T1000 (cell line): ENCODE measurements at regions not wholly inside any gene's neighbourhood (a gene's known extent, or its start where the extent isn't known, plus 50 kb on each side); places are given as distances from the start of the nearest gene placed in this dataset.
"Not testable (repeated sequence)": the region's sequence is repeated elsewhere in the genome, so short reads cannot be mapped to it uniquely, and the experiment has no call there.

Source experiments
- DNase-seq: peaks from one replicate; lab custom pipeline; 2025; ENCODE audit warnings: mixed read lengths; lab: John Stamatoyannopoulos, UW

DNA sequence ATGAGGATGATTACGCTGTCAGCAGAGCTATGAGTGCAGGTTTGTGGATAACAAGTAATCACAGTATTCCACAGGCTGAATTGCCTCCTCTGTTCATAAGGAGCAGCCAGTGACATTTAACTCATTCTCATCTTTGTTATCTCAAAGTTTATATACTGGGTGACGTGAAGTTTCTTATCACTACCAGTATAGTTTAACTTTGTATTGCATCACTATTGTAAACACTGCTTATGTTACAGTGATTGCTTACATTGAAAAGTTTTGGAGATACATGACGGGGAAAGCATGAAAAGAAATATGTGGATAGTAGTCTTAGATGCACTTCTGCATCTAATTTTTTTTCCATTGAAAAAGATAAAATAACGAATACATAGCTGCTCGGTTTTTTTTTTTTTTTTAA lies 429.7 kb downstream of the VGLL3 start:
- DNase-seq: no peak

GRCh38 chr3:86554383-86554782 lies 436.6 kb downstream of the VGLL3 start:
- no peak for DNase-seq

DNA sequence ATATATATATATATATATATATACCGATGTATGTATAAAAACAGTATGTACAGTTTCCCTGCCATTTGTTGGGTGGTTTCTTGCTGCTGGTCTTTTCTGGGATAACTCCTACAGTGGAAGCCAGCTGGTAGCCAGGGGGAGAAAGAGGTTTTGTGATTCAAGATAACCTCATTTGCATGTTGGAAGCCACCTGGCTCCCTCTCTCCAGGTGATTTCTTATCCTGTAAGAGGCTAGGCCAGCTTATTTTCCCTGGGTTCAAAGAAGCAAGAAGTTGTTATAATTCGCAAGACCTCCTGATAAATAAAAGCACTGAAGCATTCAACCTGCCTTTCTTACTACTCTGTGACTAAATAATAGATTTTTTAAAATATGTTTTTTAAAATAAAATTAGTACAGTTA lies 443.3 kb downstream of the VGLL3 start:
- DNase-seq: no peak

GRCh38 chr3:86537171-86537570 lies 453.8 kb downstream of the VGLL3 start:
- no peak for DNase-seq

DNA sequence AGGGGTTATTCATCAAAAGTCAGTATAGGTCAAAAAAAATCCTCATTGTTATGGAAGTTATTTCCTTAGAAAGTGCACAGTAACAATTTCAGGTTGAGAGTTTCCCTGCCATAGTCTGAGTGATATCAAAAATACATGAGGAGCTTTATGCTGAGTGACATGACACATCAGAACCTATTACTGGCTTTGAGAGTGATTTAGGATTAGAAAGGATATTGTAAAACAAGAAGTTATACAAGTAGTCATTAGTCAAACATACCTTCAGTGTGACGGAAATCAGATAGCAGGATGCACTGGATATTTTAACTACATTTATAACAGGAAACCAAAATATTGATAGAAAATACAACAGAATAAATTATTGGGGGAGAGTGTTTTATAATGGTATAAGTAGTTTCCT lies 471.1 kb downstream of the VGLL3 start:
- DNase-seq: no peak

DNA sequence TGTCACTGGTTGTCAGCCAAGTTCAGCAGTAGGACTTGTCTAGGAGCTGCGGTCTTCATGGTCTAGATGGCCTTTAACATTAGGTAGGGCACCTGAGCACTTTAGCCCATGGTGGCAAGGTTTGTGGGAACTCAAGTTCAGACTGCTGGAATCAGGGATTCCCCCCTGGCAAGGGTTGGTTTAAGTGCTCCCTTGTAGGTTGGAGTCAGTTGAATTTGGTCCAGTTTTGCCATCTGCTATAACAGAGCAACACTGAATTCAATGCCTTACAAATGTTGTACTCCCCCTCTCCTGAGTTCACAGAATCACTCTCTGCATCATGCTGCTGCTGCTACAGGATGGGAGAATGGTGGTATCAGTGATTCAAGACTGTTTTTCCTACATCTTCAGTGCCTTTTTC lies 509.3 kb downstream of the VGLL3 start:
- no peak for DNase-seq

DNA sequence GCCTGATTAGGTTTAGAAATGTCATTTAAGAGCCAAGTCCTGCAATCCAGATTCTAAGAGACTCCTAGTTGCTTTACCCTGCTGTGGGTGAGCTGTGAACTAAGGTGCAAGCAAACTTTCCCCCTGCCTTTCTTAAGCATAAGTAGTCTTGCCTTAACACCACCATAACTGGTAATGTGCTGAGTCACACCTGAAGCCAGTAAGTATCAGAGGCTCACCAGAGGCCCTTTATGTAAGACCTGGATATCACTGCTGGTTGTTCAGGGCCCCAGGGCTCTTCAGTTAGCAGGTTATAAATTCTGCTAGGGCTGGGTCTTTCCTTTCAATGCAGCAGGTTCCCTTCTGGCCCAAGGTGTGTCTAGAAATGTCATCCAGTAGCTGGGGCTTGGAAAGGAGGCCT lies 509.9 kb downstream of the VGLL3 start:
- DNase-seq: no peak

GRCh38 chr3:86464180-86464579 lies 526.8 kb downstream of the VGLL3 start:
- DNase-seq: no peak

DNA sequence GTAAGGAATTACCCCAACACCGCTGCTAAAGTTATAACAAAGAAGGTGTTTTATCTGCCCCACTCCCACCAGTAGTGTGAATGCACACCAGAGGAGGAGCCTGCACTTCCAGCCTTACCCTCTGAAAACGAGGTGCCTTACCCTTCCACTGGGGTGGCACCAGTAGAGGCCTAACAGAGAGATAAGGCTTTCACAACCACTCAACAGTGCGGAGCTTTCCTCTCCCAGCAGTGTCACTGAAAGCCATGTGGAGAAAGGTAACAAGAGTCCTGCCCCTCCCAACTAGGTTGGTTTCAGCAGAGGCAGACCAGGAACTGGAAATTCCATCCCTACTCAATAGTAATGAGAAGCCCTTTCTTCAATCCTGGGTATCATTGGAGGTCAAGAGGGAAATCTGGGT lies 539.2 kb downstream of the VGLL3 start:
- DNase-seq: no peak

DNA sequence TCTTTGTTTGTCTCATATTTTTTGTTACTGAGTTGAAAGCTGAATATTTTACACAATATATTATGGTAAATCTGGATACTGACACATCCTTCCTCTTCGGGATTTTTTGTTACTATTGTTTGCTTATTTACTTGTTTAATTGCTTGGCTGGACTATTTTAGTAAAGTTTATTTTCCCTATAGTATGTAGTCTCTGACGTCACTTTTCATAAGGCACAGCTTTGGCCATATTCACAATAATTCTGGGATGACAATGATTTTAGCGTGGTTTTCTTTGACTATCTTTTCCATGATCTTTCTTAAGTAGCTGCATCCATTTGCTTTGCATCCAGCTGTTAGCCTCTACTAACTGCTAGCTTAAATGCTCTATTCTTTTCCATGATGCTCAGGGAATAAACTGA lies 552.4 kb downstream of the VGLL3 start:
- DNase-seq: no peak

GRCh38 chr3:86427343-86427742 lies 563.6 kb downstream of the VGLL3 start:
- DNase-seq: no peak

DNA sequence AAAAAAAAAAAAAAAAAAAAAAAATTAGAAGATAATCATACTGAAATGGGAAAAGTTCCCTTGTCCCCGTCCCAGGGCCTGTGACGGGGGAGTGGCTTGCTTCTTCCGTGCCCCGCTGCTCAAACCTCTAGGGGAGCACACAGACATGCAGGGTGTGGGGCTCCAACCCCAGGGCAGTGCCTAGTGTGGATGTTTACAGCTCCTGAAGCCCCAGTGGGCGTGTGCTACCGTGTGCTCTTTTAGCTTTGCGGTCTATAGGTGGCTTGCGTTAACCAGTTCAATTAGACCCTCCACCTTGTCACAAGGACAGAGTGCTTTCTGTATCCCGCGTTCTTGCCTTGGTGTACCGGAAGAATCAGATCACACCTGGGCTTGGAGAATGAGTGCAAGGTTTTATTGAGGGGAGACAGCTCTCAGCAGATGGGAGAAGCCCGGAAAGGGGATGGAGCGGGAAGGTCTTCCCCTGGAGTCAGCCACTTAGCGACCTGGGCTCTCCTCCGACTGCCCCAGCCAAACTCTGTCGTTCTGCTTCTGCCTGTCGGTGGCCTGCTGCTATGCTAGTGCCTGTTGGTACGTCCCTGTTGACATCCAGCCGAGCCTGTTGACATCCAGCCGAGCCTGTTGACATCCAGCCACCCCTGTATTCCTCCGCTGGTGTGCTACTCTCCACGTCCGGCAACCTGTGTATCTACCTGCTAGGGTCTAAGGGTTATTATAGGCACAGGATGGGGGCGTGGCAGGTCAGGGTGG lies 569.8 kb downstream of the VGLL3 start:
- no peak for DNase-seq

GRCh38 chr3:86418861-86419260 lies 572.1 kb downstream of the VGLL3 start:
- DNase-seq: no peak

GRCh38 chr3:86416334-86416733 lies 574.6 kb downstream of the VGLL3 start:
- no peak for DNase-seq

DNA sequence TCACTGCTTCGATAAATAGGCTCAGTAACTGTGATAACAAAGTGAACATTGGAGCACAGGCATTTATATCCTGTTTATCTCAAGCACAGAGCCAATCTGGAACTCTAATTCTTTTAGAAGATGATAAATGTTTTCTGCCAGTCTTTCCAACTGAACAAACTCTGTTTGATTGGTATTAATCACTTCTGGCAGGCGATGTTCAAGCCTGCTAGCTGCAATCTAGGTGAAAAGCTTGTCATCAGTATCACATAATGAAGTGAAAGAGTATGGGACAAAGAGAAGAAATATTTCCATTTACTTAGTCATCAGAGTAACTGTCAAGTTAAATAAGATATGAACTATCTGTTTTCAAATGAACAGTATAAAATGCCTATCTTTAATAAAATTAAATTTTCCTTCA lies 577.3 kb downstream of the VGLL3 start:
- no peak for DNase-seq

- DNase-seq: no peak
These were observed 580.4 kb downstream of the VGLL3 start for GRCh38 chr3:86410587-86410986.

GRCh38 chr3:86389759-86390158 lies 601.2 kb downstream of the VGLL3 start:
- DNase-seq: not testable (repeated sequence)

- DNase-seq: no peak
These were observed 602.1 kb downstream of the VGLL3 start for GRCh38 chr3:86388820-86389219.

DNA sequence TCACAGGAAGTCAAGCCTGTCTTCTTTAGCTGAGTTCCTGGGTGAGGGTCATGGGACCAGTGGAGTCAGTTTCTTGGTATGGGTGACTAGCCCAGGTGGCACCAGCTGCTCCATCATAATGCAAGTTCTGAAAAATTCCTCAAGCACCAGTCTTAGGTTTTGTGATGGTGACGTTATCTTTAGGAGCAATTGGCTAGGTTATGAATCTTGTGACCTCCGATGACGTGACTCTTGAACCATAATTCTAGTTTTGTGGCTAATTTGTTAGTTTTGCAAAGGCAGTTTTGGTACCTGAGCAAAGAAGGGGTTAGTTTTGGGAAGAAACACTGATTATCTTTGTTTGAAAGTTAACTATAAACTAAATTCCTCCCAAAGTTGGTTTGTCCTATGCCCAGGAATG lies 608.4 kb downstream of the VGLL3 start:
- no peak for DNase-seq

DNA sequence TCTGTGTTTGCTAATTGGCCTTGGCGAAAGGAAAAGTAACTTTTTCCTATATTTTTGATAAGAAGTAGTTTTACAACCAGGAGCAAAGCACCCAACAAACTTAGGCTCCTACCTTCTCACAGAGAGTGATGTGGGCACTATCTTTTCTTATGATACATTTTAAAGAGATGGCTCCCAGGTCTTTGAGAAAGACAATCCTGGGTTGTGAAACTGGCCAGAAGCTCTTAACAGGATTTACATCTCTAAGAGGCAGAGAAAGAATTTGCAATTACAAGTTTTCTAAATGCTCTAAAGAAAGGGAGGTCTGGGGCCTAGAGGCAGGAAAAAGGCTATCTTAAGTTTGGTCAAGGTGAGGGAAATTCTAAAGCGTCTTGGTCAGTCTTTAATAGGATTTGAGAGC lies 609.7 kb downstream of the VGLL3 start:
- DNase-seq: no peak

GRCh38 chr3:86379280-86379679 lies 611.7 kb downstream of the VGLL3 start:
- no peak for DNase-seq

- no peak for DNase-seq
These were observed 612.1 kb downstream of the VGLL3 start for GRCh38 chr3:86378829-86379228.

- not testable (repeated sequence) for DNase-seq
These were observed 655.4 kb downstream of the VGLL3 start for GRCh38 chr3:86335566-86335965.

DNA sequence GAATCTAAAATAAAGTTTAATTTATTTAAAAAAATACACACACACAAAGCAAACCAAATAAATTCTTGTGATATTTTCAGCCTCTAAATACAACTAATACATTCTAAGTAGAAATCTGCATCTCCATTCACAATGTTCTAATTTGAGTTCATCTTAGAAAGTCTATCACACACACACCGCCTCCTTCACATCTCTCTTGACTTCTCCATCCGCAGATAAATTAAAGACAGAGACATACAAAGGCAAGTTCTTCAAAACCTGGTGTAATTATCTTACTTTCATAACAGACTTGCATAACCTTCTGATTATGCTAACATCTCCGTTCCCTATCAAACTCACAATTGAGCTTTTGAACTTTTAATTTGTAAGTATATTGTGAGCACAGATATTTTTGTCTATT lies 657.3 kb downstream of the VGLL3 start:
- no peak for DNase-seq
